ENCODE measurements at regions not wholly inside any gene's neighbourhood (a gene's known extent, or its start where the extent isn't known, plus 50 kb on each side); places are given as distances from the start of the nearest gene placed in this dataset.

GRCh38 chr2:94939349-94939748 is 68.1 kb downstream of the TEKT4 start:
- DNase-seq, result no peak

GRCh38 chr2:94947097-94948016 is 76.1 kb downstream of the TEKT4 start:
- DNase-seq, result no peak

GRCh38 chr2:94955702-94956101 is 69.8 kb upstream of the MAL start:
- no peak for DNase-seq

GRCh38 chr2:94956797-94957391 is 68.6 kb upstream of the MAL start:
- peak; percentile 48 to 51 for DNase-seq

- no peak for DNase-seq
These were observed 67.3 kb upstream of the MAL start for GRCh38 chr2:94958245-94958644.

GRCh38 chr2:94960266-94960665 is 65.2 kb upstream of the MAL start:
- no peak for DNase-seq

- no peak for DNase-seq
These were observed 64.8 kb upstream of the MAL start for GRCh38 chr2:94960751-94961150.

GRCh38 chr2:94964193-94964592 is 61.3 kb upstream of the MAL start:
- no peak for DNase-seq

GRCh38 chr2:94966689-94967088 is 58.8 kb upstream of the MAL start:
- no peak for DNase-seq

- DNase-seq, result no peak
These were observed 55.2 kb upstream of the MAL start for GRCh38 chr2:94970353-94970752.
